ENCODE measurements at regions not wholly inside any gene's neighbourhood (a gene's known extent, or its start where the extent isn't known, plus 50 kb on each side); places are given as distances from the start of the nearest gene placed in this dataset.

DNA sequence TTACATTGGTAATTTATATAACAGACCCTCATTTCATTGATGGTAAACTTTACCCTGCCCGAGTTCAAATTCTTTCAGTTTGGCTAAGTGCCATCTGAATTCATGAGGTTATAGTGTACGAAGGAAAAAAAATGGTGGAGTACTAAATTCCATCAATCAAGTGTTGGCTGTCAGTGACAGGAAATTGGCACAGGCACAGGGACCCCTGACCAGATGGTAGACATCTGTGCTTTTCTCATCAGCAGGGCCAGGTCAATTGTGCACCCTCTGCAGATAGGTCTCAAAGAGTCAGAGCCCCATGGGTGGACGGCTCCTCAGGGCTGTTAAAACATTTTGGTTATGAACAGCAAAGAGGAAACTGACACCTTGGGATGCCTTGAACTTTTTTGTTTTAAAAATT is 439.2 kb downstream of the SETBP1 start:
- no peak for TF ChIP-seq EZH2 (IDR thresholded peaks at IDR 0.05; ENCODE audit: low read length)
- TF ChIP-seq, protein P1, sequence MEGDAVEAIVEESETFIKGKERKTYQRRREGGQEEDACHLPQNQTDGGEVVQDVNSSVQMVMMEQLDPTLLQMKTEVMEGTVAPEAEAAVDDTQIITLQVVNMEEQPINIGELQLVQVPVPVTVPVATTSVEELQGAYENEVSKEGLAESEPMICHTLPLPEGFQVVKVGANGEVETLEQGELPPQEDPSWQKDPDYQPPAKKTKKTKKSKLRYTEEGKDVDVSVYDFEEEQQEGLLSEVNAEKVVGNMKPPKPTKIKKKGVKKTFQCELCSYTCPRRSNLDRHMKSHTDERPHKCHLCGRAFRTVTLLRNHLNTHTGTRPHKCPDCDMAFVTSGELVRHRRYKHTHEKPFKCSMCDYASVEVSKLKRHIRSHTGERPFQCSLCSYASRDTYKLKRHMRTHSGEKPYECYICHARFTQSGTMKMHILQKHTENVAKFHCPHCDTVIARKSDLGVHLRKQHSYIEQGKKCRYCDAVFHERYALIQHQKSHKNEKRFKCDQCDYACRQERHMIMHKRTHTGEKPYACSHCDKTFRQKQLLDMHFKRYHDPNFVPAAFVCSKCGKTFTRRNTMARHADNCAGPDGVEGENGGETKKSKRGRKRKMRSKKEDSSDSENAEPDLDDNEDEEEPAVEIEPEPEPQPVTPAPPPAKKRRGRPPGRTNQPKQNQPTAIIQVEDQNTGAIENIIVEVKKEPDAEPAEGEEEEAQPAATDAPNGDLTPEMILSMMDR (optimal IDR thresholded peaks at IDR 0.05 in 1 of 3, IDR thresholded peaks at IDR 0.05 in 1 of 3, conservative IDR thresholded peaks at IDR 0.05 in 1 of 3; ENCODE audit: extremely low read depth in 1 of 3, insufficient read depth in 2 of 3, low read length in 3 of 3): no peak
- Histone ChIP-seq H4K20me1 (ENCODE audit: control insufficient read depth, extremely low read depth, insufficient read depth, low read length) (no peaks in the 10 kb centered on the region), H3K27me3 (ENCODE audit: control insufficient read depth, extremely low read depth, insufficient read depth, low read length) (peaks cover 3% of the 10 kb centered on the region), H3K9me1 (ENCODE audit: control insufficient read depth, extremely low read depth, insufficient read depth, low read length) (no peaks in the 10 kb centered on the region), H3K9me3 (ENCODE audit: control insufficient read depth, low read depth, low read length) (no peaks in the 10 kb centered on the region), H3K27ac (ENCODE audit: control insufficient read depth, insufficient read depth, low read length) (no peak overlapping the region), H3K79me2 (ENCODE audit: control insufficient read depth, insufficient read depth, low read length) (no peaks in the 10 kb centered on the region), H3K4me3 (ENCODE audit: control insufficient read depth in 2 of 3, extremely low read depth in 1 of 3, insufficient read depth in 2 of 3, low read depth in 1 of 3, low read length in 3 of 3) (no peak overlapping the region), H2AFZ (ENCODE audit: control insufficient read depth, low read length) (no peak overlapping the region), H3K9ac (ENCODE audit: control insufficient read depth, extremely low read depth, insufficient read depth, low read length) (no peak overlapping the region), H3K4me1 (ENCODE audit: control insufficient read depth, extremely low read depth, insufficient read depth, low read length) (no peaks in the 10 kb centered on the region), H3K36me3 (ENCODE audit: control insufficient read depth in 2 of 2, extremely low read depth in 1 of 2, insufficient read depth in 2 of 2, low read length in 2 of 2) (no peaks in the 10 kb centered on the region), H3K4me2 (ENCODE audit: control insufficient read depth, extremely low read depth, insufficient read depth, low read depth, low read length) (no peak overlapping the region)
- DNase-seq (ENCODE audit: low read depth, low spot score): no peak
- no peak for FAIRE-seq
- dilution Hi-C loops (cut with MboI; ENCODE audit: extremely low pct_ligation_motif_present, low sequenced_read_pairs): no loop called here

DNA sequence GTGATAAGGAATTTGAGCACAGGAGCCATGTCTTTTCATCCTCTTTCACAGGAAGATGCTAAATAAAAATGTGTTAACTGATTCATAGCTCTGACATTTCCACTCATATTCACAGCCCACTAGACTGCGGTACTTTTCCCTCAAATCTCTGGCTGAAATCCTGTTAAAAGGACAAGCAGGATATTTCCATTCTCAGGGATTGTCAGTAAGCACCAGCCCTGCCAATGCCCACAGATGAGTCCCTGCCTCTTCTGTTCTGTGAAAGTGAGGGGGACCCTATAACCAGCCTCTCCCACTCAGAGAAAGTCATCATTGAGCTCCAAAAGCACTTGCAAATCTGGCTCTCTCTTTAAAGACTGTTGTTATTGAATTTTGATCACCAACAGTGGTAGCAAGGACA is 440.5 kb downstream of the SETBP1 start:
- H3K9ac ChIP-seq (ENCODE audit: control insufficient read depth, extremely low read depth, insufficient read depth, low read length): no peak overlapping the region
- DNase-seq (ENCODE audit: low read depth, low spot score) (no peak), FAIRE-seq (no peak)
- H3K4me1 ChIP-seq (ENCODE audit: control insufficient read depth, extremely low read depth, insufficient read depth, low read length): no peaks in the 10 kb centered on the region
- H3K27ac ChIP-seq (ENCODE audit: control insufficient read depth, insufficient read depth, low read length): no peak overlapping the region
- no peaks in the 10 kb centered on the region for H3K79me2 ChIP-seq (ENCODE audit: control insufficient read depth, insufficient read depth, low read length)
- no peaks in the 10 kb centered on the region for H3K9me3 ChIP-seq (ENCODE audit: control insufficient read depth, low read depth, low read length)
- TF ChIP-seq, protein P1 (optimal IDR thresholded peaks at IDR 0.05 in 1 of 3, IDR thresholded peaks at IDR 0.05 in 1 of 3, conservative IDR thresholded peaks at IDR 0.05 in 1 of 3; ENCODE audit: extremely low read depth in 1 of 3, insufficient read depth in 2 of 3, low read length in 3 of 3): no peak
- TF ChIP-seq EZH2 (IDR thresholded peaks at IDR 0.05; ENCODE audit: low read length): no peak
- H2AFZ ChIP-seq (ENCODE audit: control insufficient read depth, low read length): no peak overlapping the region
- H3K4me3 ChIP-seq (ENCODE audit: control insufficient read depth in 2 of 3, extremely low read depth in 1 of 3, insufficient read depth in 2 of 3, low read depth in 1 of 3, low read length in 3 of 3): no peak overlapping the region
- no peak overlapping the region for H3K4me2 ChIP-seq (ENCODE audit: control insufficient read depth, extremely low read depth, insufficient read depth, low read depth, low read length)
- H3K27me3 ChIP-seq (ENCODE audit: control insufficient read depth, extremely low read depth, insufficient read depth, low read length): no peaks in the 10 kb centered on the region
- dilution Hi-C loops (cut with MboI; ENCODE audit: extremely low pct_ligation_motif_present, low sequenced_read_pairs): no loop called here
- no peaks in the 10 kb centered on the region for H4K20me1 ChIP-seq (ENCODE audit: control insufficient read depth, extremely low read depth, insufficient read depth, low read length)
- no peaks in the 10 kb centered on the region for H3K9me1 ChIP-seq (ENCODE audit: control insufficient read depth, extremely low read depth, insufficient read depth, low read length)
- no peaks in the 10 kb centered on the region for H3K36me3 ChIP-seq (ENCODE audit: control insufficient read depth in 2 of 2, extremely low read depth in 1 of 2, insufficient read depth in 2 of 2, low read length in 2 of 2)
